ENCODE measurements at regions not wholly inside any gene's neighbourhood (a gene's known extent, or its start where the extent isn't known, plus 50 kb on each side); places are given as distances from the start of the nearest gene placed in this dataset.

DNA sequence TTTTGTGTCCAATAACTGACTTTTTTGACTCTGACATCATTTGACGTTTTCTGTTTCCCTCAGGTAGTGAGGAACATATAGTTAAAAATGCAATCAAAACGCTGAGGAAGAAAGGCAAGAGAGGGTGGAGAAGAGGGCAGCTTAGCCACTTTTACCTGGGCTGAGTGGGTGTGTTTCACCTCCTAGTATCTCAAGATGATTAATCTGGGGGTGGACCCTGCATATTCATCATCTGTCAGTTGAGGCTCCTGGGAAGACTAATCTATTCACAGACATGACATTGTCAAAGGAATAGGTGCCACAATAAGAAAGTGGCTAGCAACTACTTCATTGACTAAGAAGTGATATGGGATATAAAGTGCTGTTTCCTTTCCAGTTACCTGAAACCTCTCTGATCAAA, 331.5 kb upstream of the RARB start:
- no peak for TF ChIP-seq CTCF (conservative IDR thresholded peaks at IDR 0.05)
- no peak for TF ChIP-seq EZH2 (IDR thresholded peaks at IDR 0.05; ENCODE audit: low read depth)

All from PC-9 (cell line).